22Rv1 (cell line): ENCODE measurements at regions not wholly inside any gene's neighbourhood (a gene's known extent, or its start where the extent isn't known, plus 50 kb on each side); places are given as distances from the start of the nearest gene placed in this dataset.

Source experiments
- ZFX ChIP-seq: fragments of 450-650 bp; IDR thresholded peaks from 2 replicates; pipeline ENCODE4 v1.6.1; 2017; ENCODE audit warnings: antibody characterized with exemption, borderline replicate concordance
- TF ChIP-seq, protein P1 (sequence below): fragments of 450-650 bp; IDR thresholded peaks from 2 replicates; pipeline ENCODE4 v1.5.1; 2017; ENCODE audit warnings: mild to moderate bottlenecking

DNA sequence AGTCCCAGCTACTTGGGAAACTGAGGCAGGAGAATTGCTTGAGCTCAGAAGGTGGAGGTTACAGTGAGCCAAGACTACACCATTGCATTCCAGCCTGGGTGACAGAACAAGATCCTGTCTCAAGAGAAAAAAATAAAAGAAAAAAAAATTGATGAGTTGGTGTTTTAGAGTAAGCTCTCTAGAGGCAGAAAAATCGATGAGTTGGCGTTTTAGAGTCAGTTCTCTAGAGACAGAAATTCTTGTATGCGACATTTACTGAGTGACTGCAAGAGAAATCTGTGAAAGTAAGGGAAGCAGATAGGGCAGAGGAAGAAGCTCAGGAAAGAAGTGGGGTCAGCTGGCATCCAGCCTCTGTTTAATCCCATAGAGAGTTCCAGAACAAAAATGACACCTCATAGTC, 298.7 kb upstream of the ARRDC4 start:
- TF ChIP-seq, protein P1, sequence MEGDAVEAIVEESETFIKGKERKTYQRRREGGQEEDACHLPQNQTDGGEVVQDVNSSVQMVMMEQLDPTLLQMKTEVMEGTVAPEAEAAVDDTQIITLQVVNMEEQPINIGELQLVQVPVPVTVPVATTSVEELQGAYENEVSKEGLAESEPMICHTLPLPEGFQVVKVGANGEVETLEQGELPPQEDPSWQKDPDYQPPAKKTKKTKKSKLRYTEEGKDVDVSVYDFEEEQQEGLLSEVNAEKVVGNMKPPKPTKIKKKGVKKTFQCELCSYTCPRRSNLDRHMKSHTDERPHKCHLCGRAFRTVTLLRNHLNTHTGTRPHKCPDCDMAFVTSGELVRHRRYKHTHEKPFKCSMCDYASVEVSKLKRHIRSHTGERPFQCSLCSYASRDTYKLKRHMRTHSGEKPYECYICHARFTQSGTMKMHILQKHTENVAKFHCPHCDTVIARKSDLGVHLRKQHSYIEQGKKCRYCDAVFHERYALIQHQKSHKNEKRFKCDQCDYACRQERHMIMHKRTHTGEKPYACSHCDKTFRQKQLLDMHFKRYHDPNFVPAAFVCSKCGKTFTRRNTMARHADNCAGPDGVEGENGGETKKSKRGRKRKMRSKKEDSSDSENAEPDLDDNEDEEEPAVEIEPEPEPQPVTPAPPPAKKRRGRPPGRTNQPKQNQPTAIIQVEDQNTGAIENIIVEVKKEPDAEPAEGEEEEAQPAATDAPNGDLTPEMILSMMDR, result no peak
- no peak for TF ChIP-seq ZFX
